Fibroblast of villous mesenchyme (primary cell): ENCODE measurements at regions not wholly inside any gene's neighbourhood (a gene's known extent, or its start where the extent isn't known, plus 50 kb on each side); places are given as distances from the start of the nearest gene placed in this dataset.
"Not testable (repeated sequence)": the region's sequence is repeated elsewhere in the genome, so short reads cannot be mapped to it uniquely, and the experiment has no call there.

Experiments
- DNase-seq: peaks from one replicate; pipeline ENCODE4 v3.0.0-alpha.2; 2010; ENCODE audit warnings: low read depth
- H3K4me3 ChIP-seq: 2 replicates; pipeline ENCODE4 v1.5.1; 2011; ENCODE audit warnings: low read depth, mild to moderate bottlenecking, low read length
- CTCF ChIP-seq: IDR thresholded peaks from 2 replicates; pipeline ENCODE4 v1.5.1; 2012; ENCODE audit warnings: low read depth, mild to moderate bottlenecking, low read length; ENCODE audit not compliant: insufficient read depth

- no peak for TF ChIP-seq CTCF
- DNase-seq = no peak
These were observed 839.3 kb upstream of the GRIA3 start for GRCh38 chrX:122344816-122345215.

GRCh38 chrX:122363112-122363795 lies 820.8 kb upstream of the GRIA3 start:
- DNase-seq = no peak
- TF ChIP-seq CTCF = no peak
- no peak overlapping the region for H3K4me3 ChIP-seq

More at GRCh38 chrX:122344816-122345215, 839.3 kb upstream of the GRIA3 start:
- no peak overlapping the region for H3K4me3 ChIP-seq

- H3K4me3 ChIP-seq, DNase-seq: not testable (repeated sequence)
These were observed 808.5 kb upstream of the GRIA3 start for GRCh38 chrX:122375533-122375932.

GRCh38 chrX:122389005-122389404 lies 795.1 kb upstream of the GRIA3 start:
- TF ChIP-seq CTCF = no peak
- DNase-seq = no peak
- no peak overlapping the region for H3K4me3 ChIP-seq

- DNase-seq = no peak
- TF ChIP-seq CTCF = no peak
- no peak overlapping the region for H3K4me3 ChIP-seq
These were observed 765.3 kb upstream of the GRIA3 start for GRCh38 chrX:122418758-122419157.

- H3K4me3 ChIP-seq = no peak overlapping the region
- no peak for TF ChIP-seq CTCF
- no peak for DNase-seq
These were observed 762.5 kb upstream of the GRIA3 start for GRCh38 chrX:122421434-122422121.

- TF ChIP-seq CTCF = no peak
- DNase-seq = no peak
- no peak overlapping the region for H3K4me3 ChIP-seq
These were observed 761.5 kb upstream of the GRIA3 start for GRCh38 chrX:122422547-122422946.
